ENCODE measurements at regions not wholly inside any gene's neighbourhood (a gene's known extent, or its start where the extent isn't known, plus 50 kb on each side); places are given as distances from the start of the nearest gene placed in this dataset.

DNA sequence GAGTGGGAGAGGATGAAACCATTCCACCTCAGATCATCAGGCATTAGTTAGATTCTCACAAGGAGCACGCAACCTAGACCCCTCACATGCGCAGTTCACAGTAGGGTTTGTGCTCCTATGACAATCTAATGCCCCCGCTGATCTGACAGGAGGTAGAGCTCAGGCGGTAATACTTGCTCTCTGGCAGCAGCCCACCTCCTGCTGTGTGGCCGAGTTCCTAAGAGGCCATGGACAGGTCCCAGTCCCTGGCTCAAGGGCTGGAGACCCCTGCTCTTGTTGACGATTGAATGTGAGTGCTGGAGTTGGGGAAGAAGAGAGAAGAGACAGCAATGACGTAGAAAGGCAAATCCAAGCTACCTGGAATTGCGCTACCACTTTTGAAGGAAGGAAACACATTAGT lies 267.2 kb downstream of the TFEC start:
- DNase-seq (no peak), ATAC-seq (no peak)
- Histone ChIP-seq H3K27ac (no peak overlapping the region), H3K36me3 (no peaks in the 10 kb centered on the region), H3K27me3 (ENCODE audit: low read depth) (no peaks in the 10 kb centered on the region), H3K4me1 (no peaks in the 10 kb centered on the region), H3K9me3 (no peaks in the 10 kb centered on the region), H3K4me3 (no peak overlapping the region)
- intact Hi-C loops (cut with DNase I), result no loop called here
- TF ChIP-seq CTCF (IDR thresholded peaks at IDR 0.05), result no peak

GRCh38 chr7:115758025-115758424 lies 272.5 kb downstream of the TFEC start:
- ATAC-seq, result no peak
- no peaks in the 10 kb centered on the region for H3K4me1 ChIP-seq
- H3K36me3 ChIP-seq, result no peaks in the 10 kb centered on the region
- no peak overlapping the region for H3K4me3 ChIP-seq
- intact Hi-C loops (cut with DNase I), result no loop called here
- no peak for DNase-seq
- H3K27ac ChIP-seq, result no peak overlapping the region
- H3K27me3 ChIP-seq (ENCODE audit: low read depth), result no peaks in the 10 kb centered on the region
- no peaks in the 10 kb centered on the region for H3K9me3 ChIP-seq
- TF ChIP-seq CTCF (IDR thresholded peaks at IDR 0.05), result no peak

DNA sequence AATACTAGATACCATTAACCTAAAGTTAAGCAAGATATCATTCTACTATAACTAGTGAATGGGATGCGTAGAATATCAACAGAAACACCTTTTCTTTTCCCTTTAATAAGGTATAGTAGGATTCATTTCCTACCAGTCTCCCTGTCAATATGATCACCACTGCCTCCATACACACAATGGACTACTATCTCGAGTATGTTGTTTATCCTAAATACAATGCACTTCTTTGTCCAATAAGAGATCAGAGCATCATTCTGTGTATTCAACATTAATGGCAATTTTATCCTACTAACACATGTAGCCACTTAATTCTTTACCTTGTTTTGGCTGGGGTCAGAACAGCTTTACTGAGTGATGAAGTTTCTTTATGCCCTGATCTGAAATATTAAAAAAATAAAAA lies 276.3 kb downstream of the TFEC start:
- Histone ChIP-seq H3K27me3 (ENCODE audit: low read depth) (no peaks in the 10 kb centered on the region), H3K4me3 (no peak overlapping the region), H3K9me3 (no peaks in the 10 kb centered on the region), H3K4me1 (no peaks in the 10 kb centered on the region), H3K36me3 (no peaks in the 10 kb centered on the region), H3K27ac (no peak overlapping the region)
- ATAC-seq, result no peak
- intact Hi-C loops (cut with DNase I), result no loop called here
- no peak for TF ChIP-seq CTCF (IDR thresholded peaks at IDR 0.05)
- no peak for DNase-seq

- ATAC-seq (peak; percentile 61 to 85), DNase-seq (peak; percentile 79)
- TF ChIP-seq CTCF (IDR thresholded peaks at IDR 0.05), result no peak
- H3K9me3 ChIP-seq, result no peaks in the 10 kb centered on the region
- intact Hi-C loops (cut with DNase I), result no loop called here
- no peaks in the 10 kb centered on the region for H3K4me1 ChIP-seq
- no peaks in the 10 kb centered on the region for H3K27me3 ChIP-seq (ENCODE audit: low read depth)
- no peaks in the 10 kb centered on the region for H3K36me3 ChIP-seq
- H3K4me3 ChIP-seq, result no peak overlapping the region
- H3K27ac ChIP-seq, result no peak overlapping the region
These were observed 280.6 kb downstream of the TFEC start for GRCh38 chr7:115749924-115750323.

DNA sequence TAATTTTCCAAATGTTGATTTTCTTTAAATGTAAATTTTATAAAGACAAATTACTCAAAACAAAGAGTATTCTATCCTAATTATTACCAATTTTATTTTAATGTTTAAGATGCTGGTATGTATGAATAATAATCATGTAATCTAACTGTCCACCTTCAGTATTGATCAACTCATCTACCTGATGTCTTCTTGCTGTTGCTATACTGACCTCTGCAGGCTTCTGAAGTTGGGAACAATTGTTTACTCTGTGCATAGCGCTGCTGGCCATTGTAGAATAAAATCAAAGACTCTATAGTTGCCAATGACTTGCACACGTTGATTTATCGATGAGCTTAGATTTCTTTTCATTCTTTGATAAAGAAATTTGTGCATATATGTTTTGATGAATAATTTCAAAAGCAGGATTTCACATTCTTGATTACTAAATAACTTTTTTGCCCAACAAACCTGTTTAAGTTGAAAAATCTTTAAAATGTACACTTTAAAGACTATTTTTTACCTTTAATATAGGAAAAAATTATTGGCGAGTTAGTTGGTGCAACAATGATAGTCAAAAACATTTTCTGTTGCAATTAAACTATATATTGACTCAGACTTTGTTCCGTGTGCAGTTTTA lies 282.3 kb downstream of the TFEC start:
- intact Hi-C loops (cut with DNase I), result no loop called here
- H3K27ac ChIP-seq, result no peak overlapping the region
- ATAC-seq (no peak), DNase-seq (no peak)
- H3K27me3 ChIP-seq (ENCODE audit: low read depth), result no peaks in the 10 kb centered on the region
- H3K4me1 ChIP-seq, result no peaks in the 10 kb centered on the region
- no peaks in the 10 kb centered on the region for H3K9me3 ChIP-seq
- H3K36me3 ChIP-seq, result no peaks in the 10 kb centered on the region
- no peak overlapping the region for H3K4me3 ChIP-seq
- no peak for TF ChIP-seq CTCF (IDR thresholded peaks at IDR 0.05)

DNA sequence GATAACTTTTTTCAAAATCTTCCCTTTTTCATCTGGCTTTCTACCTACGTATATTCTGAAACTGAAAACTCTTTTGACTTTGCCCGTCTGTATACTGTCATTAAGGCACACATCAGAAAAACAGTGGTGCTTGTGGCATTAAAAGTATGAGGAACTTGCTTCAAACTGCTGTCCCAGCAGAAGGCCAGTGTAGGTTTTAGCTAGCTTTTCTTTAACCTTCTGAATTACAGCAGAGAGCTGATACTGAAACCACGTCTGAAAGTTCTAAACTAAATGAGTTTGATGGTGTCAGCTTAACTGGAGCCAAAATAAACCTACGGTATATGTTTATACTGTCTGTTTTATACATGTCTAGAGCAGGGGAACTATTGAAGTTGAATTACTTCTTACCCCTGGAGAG lies 283.4 kb downstream of the TFEC start:
- no peak for DNase-seq
- H3K4me1 ChIP-seq, result no peaks in the 10 kb centered on the region
- TF ChIP-seq CTCF (IDR thresholded peaks at IDR 0.05), result no peak
- no peaks in the 10 kb centered on the region for H3K36me3 ChIP-seq
- no peak for ATAC-seq
- no peak overlapping the region for H3K27ac ChIP-seq
- H3K27me3 ChIP-seq (ENCODE audit: low read depth), result no peaks in the 10 kb centered on the region
- H3K4me3 ChIP-seq, result no peak overlapping the region
- intact Hi-C loops (cut with DNase I), result no loop called here
- no peaks in the 10 kb centered on the region for H3K9me3 ChIP-seq

All from lower lobe of right lung (tissue), 2 donors.